HG02623 (cell line): ENCODE measurements at regions not wholly inside any gene's neighbourhood (a gene's known extent, or its start where the extent isn't known, plus 50 kb on each side); places are given as distances from the start of the nearest gene placed in this dataset.

Experiments
- ATAC-seq: cut with Tn5 transposase; IDR thresholded peaks from one replicate; pipeline ENCODE4 v1.9.1; 2021; ENCODE audit warnings: moderate library complexity; ENCODE audit not compliant: unreplicated experiment

GRCh38 chr9:28272127-28272526 lies 698.8 kb upstream of the C9orf72 start:
- no peak for ATAC-seq

GRCh38 chr9:28287455-28287854 lies 714.2 kb upstream of the C9orf72 start:
- ATAC-seq: no peak

- no peak for ATAC-seq
Measured at GRCh38 chr9:28289746-28290145, 716.5 kb upstream of the C9orf72 start.

DNA sequence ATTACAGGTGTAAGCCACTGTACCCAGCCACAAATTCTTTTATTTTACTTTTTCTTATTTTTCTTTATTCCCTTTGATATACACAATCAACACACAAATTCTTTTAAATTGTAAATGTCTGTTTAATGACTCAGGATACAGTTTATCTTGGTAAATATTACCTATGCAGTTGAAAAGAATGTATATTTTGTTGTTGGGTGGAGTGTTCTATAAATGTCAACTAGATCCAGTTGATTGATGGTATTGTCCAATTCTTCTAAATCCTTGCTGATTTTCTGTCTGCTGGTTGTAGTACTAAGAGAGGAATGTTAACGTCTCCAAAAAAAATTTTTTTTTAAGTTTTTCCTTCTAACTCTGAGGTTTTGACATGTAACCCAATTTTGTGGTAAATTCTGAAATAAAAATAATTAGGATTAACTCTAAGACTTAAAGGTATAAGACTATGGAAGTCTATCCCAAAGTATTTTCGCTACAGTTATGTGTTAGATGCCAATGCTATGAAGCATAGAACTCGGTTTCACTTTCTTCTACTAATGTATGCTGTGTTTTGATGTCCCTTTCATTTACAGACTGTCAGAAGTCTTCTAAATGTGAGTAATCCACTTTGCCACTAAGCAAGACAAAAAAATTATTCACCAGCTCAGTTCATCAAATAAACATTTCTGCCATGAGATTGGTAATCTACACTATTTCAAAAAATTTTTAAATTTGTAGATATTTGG lies 720.2 kb upstream of the C9orf72 start:
- ATAC-seq: no peak

GRCh38 chr9:28301281-28301680 lies 728.0 kb upstream of the C9orf72 start:
- ATAC-seq: no peak

GRCh38 chr9:28317745-28318144 lies 744.5 kb upstream of the C9orf72 start:
- ATAC-seq: no peak

DNA sequence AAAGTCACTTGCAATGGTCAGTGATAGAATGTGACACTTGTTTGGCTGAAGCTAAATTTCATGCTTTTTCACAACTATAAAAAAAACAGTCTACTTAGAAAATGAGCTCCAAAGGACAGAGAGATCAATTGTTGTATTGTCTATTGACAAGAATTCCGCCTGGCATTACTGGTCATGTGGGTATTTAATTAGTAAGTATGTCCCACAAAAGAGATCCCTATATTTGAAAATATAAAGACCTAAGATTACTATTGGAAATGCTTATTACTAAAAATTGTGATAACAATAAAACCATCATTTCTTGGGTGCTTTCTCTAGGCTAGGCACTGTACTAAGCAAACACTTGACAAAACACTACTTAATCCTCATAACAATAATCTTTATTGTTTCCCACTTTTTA lies 745.2 kb upstream of the C9orf72 start:
- ATAC-seq: no peak

DNA sequence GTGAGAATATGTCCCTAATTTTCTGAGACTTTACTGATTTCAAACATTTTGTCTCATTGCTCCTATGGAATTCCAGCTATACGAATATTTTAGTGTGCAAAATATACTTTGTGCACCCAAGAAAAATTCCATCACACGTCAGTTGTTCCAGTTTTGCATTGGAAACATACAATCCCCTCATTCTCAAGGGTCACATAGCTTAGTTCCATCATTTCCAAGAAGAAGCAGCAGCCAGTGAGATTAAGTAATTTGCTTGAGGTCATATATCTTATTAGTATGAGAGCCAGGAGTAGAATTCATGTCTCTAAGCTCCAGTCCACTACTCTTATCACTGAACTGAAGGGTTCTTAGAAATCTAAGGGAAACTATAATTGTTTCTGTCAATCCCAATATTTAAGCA lies 746.7 kb upstream of the C9orf72 start:
- ATAC-seq: no peak

GRCh38 chr9:28320616-28321015 lies 747.3 kb upstream of the C9orf72 start:
- ATAC-seq: no peak

- ATAC-seq: no peak
Measured at GRCh38 chr9:28329323-28329722, 756.0 kb upstream of the C9orf72 start.

DNA sequence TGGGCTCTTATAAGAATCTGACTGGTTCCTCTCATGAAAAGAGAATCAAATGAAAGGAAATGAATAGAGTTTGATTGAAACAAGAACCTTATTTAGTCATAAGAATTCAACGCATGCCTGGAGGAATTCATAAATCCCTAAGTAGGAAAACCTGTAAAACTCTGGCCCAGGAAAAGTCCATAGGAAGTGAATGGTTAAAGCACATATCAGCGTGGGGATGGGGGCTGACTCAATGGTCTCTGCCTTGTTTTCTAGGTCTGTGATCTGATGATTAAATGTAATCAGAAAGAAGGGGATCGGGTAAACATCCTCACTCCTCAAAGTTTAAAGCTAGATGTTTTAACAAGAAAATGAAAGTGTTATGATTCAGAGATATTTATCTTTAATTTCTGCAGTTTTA lies 759.4 kb upstream of the C9orf72 start:
- ATAC-seq: no peak

GRCh38 chr9:28341913-28342312 lies 768.6 kb upstream of the C9orf72 start:
- no peak for ATAC-seq

GRCh38 chr9:28342815-28343338 lies 769.6 kb upstream of the C9orf72 start:
- no peak for ATAC-seq

- no peak for ATAC-seq
Measured at GRCh38 chr9:28363151-28363562, 789.9 kb upstream of the C9orf72 start.

GRCh38 chr9:28365020-28365640 lies 791.8 kb upstream of the C9orf72 start:
- ATAC-seq: no peak

- ATAC-seq: no peak
Measured at GRCh38 chr9:28365728-28366127, 792.4 kb upstream of the C9orf72 start.

- ATAC-seq: no peak
Measured at GRCh38 chr9:28378231-28378630, 805.0 kb upstream of the C9orf72 start.

DNA sequence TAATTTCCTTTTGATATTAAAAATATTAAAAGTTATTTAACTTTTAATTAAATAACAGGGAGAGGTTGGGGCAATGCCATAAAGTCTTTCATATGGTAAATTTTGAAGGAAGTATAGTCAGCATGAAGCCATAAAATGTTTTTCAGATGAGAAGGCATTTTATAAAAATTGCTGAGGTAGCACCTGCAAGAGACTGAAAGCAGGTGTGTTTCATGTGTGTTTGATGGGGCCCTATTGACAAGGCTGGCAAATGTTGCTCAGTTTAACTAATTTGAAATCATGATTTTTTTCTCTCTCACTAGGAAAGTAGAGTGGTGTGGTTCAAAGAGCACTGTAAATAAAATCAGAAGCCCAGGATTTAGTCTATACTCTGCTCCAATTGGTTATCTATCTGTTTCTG lies 805.8 kb upstream of the C9orf72 start:
- ATAC-seq: no peak

- ATAC-seq: no peak
Measured at GRCh38 chr9:28389411-28389810, 816.1 kb upstream of the C9orf72 start.

GRCh38 chr9:28394774-28395173 lies 821.5 kb upstream of the C9orf72 start:
- no peak for ATAC-seq

DNA sequence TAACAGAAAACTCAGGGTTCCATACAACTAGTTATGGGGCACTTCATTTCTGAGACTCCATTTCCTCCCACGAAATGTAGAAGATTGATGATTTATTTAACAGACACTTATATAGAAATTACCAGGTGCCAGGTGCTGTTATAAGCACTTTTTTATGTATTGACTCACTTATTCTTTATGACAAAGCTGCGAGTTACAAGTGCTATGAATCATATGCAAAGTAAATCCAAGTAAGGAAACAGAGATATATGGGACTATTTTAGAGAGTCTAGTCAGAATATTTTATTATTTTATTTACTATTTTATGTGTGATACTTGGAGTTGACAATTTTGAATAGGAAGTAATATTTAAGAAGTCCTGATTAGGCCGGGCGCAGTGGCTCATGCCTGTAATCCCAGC lies 822.8 kb upstream of the C9orf72 start:
- no peak for ATAC-seq

DNA sequence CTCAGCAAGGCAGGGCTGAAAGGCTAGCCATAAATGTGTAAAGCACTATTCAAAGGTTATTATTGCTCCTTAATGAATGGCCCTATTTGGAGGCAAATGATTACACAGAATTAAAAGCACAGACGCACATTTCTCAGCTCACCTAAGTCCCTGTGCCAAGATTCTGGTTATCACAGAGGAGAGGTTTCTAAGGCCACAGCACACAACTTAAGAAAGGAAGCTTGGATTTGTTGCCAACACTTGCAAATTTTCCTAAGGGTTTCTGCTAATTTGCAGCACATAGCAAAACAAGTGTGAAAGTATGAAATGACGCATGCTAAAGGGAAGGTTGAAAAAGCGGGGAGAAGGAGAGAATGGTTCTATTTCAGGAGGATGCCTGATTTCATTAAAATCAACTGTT lies 834.1 kb upstream of the C9orf72 start:
- no peak for ATAC-seq

- no peak for ATAC-seq
Measured at GRCh38 chr9:28409919-28410318, 836.6 kb upstream of the C9orf72 start.
